Muscle layer of colon (tissue), 2 donors: ENCODE measurements at regions not wholly inside any gene's neighbourhood (a gene's known extent, or its start where the extent isn't known, plus 50 kb on each side); places are given as distances from the start of the nearest gene placed in this dataset.
"Not testable (repeated sequence)": the region's sequence is repeated elsewhere in the genome, so short reads cannot be mapped to it uniquely, and the experiment has no call there.

ENCODE experiments used
- H3K27ac ChIP-seq: one replicate; pipeline ENCODE4 v1.7.0; 2013; ENCODE audit warnings: low read depth, mild to moderate bottlenecking, low read length, moderate library complexity
- H3K27me3 ChIP-seq, 2 donors: one replicate each; pipeline ENCODE4 v1.7.0; 2013; ENCODE audit warnings: low read length in 2 of 2, mild to moderate bottlenecking in 2 of 2; ENCODE audit not compliant: insufficient read depth in 2 of 2, control insufficient read depth in 1 of 2
- H3K36me3 ChIP-seq: one replicate; pipeline ENCODE4 v1.7.0; 2013; ENCODE audit warnings: mild to moderate bottlenecking, low read length; ENCODE audit not compliant: insufficient read depth
- H3K4me1 ChIP-seq: one replicate; pipeline ENCODE4 v1.7.0; 2013; ENCODE audit warnings: mild to moderate bottlenecking, low read length; ENCODE audit not compliant: insufficient read depth
- H3K4me3 ChIP-seq, 2 donors: one replicate each; pipeline ENCODE4 v1.7.0; 2013; ENCODE audit warnings: low read length in 2 of 2, low read depth in 1 of 2, mild to moderate bottlenecking in 1 of 2, moderate library complexity in 1 of 2
- H3K9ac ChIP-seq: one replicate; pipeline ENCODE4 v1.7.0; 2013; ENCODE audit warnings: low read length
- H3K9me3 ChIP-seq: one replicate; pipeline ENCODE4 v1.7.0; 2013; ENCODE audit warnings: mild to moderate bottlenecking, low read length
- donor health status: abdominal sarcoma.
- donor health status: Adenocarcinoma of cecum.

GRCh38 chr11:109946322-109946846, 146.8 kb upstream of the ZC3H12C start:
- H3K4me1 ChIP-seq = peaks cover 10% of the 10 kb centered on the region
- H3K36me3 ChIP-seq = no peaks in the 10 kb centered on the region
- H3K4me3 ChIP-seq = peak overlapping the region in 1 of 2 donors; percentile 44
- H3K9ac ChIP-seq = peak overlapping the region; percentile 2
- no peaks in the 10 kb centered on the region for H3K27me3 ChIP-seq
- no peak overlapping the region for H3K27ac ChIP-seq
- no peaks in the 10 kb centered on the region for H3K9me3 ChIP-seq

- H3K36me3 ChIP-seq = no peaks in the 10 kb centered on the region
- no peaks in the 10 kb centered on the region for H3K4me1 ChIP-seq
- H3K4me3 ChIP-seq = no peak overlapping the region
- no peaks in the 10 kb centered on the region for H3K27me3 ChIP-seq
- no peaks in the 10 kb centered on the region for H3K9me3 ChIP-seq
- H3K27ac ChIP-seq = no peak overlapping the region
- no peak overlapping the region for H3K9ac ChIP-seq
These were observed 138.7 kb upstream of the ZC3H12C start for GRCh38 chr11:109954534-109954933.

GRCh38 chr11:109956124-109956793, 136.9 kb upstream of the ZC3H12C start:
- Histone ChIP-seq H3K27ac (no peak overlapping the region), H3K4me3 (no peak overlapping the region), H3K9ac (no peak overlapping the region), H3K36me3 (no peaks in the 10 kb centered on the region), H3K27me3 (no peaks in the 10 kb centered on the region), H3K4me1 (no peaks in the 10 kb centered on the region), H3K9me3 (no peaks in the 10 kb centered on the region)

GRCh38 chr11:109957000-109957399, 136.2 kb upstream of the ZC3H12C start:
- Histone ChIP-seq H3K9me3 (no peaks in the 10 kb centered on the region), H3K36me3 (no peaks in the 10 kb centered on the region), H3K4me3 (no peak overlapping the region), H3K27me3 (no peaks in the 10 kb centered on the region), H3K27ac (no peak overlapping the region), H3K9ac (no peak overlapping the region), H3K4me1 (no peaks in the 10 kb centered on the region)

GRCh38 chr11:109957601-109958000, 135.6 kb upstream of the ZC3H12C start:
- no peaks in the 10 kb centered on the region for H3K9me3 ChIP-seq
- H3K4me3 ChIP-seq = no peak overlapping the region
- no peaks in the 10 kb centered on the region for H3K36me3 ChIP-seq
- H3K27me3 ChIP-seq = no peaks in the 10 kb centered on the region
- no peak overlapping the region for H3K9ac ChIP-seq
- H3K27ac ChIP-seq = no peak overlapping the region
- no peaks in the 10 kb centered on the region for H3K4me1 ChIP-seq

GRCh38 chr11:109958131-109958820, 134.9 kb upstream of the ZC3H12C start:
- H3K4me3 ChIP-seq = no peak overlapping the region
- no peaks in the 10 kb centered on the region for H3K27me3 ChIP-seq
- no peak overlapping the region for H3K27ac ChIP-seq
- H3K36me3 ChIP-seq = no peaks in the 10 kb centered on the region
- H3K4me1 ChIP-seq = no peaks in the 10 kb centered on the region
- no peaks in the 10 kb centered on the region for H3K9me3 ChIP-seq
- no peak overlapping the region for H3K9ac ChIP-seq

GRCh38 chr11:109958821-109959166, 134.4 kb upstream of the ZC3H12C start:
- Histone ChIP-seq H3K9ac (no peak overlapping the region), H3K36me3 (no peaks in the 10 kb centered on the region), H3K27ac (no peak overlapping the region), H3K9me3 (no peaks in the 10 kb centered on the region), H3K4me3 (no peak overlapping the region), H3K4me1 (no peaks in the 10 kb centered on the region), H3K27me3 (no peaks in the 10 kb centered on the region)

- Histone ChIP-seq H3K9ac (no peak overlapping the region), H3K4me3 (no peak overlapping the region), H3K9me3 (no peaks in the 10 kb centered on the region), H3K27me3 (no peaks in the 10 kb centered on the region), H3K4me1 (no peaks in the 10 kb centered on the region), H3K36me3 (no peaks in the 10 kb centered on the region), H3K27ac (no peak overlapping the region)
These were observed 132.4 kb upstream of the ZC3H12C start for GRCh38 chr11:109960831-109961230.

- H3K9me3 ChIP-seq = no peaks in the 10 kb centered on the region
- no peak overlapping the region for H3K4me3 ChIP-seq
- no peaks in the 10 kb centered on the region for H3K4me1 ChIP-seq
- H3K9ac ChIP-seq = no peak overlapping the region
- no peaks in the 10 kb centered on the region for H3K27me3 ChIP-seq
- H3K27ac ChIP-seq = no peak overlapping the region
- H3K36me3 ChIP-seq = no peaks in the 10 kb centered on the region
These were observed 131.9 kb upstream of the ZC3H12C start for GRCh38 chr11:109961261-109961660.

- Histone ChIP-seq H3K4me1 (no peaks in the 10 kb centered on the region), H3K36me3 (no peaks in the 10 kb centered on the region), H3K9me3 (no peaks in the 10 kb centered on the region), H3K27ac (no peak overlapping the region), H3K27me3 (no peaks in the 10 kb centered on the region), H3K9ac (no peak overlapping the region), H3K4me3 (no peak overlapping the region)
These were observed 130.1 kb upstream of the ZC3H12C start for GRCh38 chr11:109963101-109963500.

- Histone ChIP-seq H3K27me3 (no peaks in the 10 kb centered on the region), H3K9ac (no peak overlapping the region), H3K9me3 (no peaks in the 10 kb centered on the region), H3K4me3 (no peak overlapping the region), H3K27ac (no peak overlapping the region), H3K36me3 (no peaks in the 10 kb centered on the region), H3K4me1 (no peaks in the 10 kb centered on the region)
These were observed 128.7 kb upstream of the ZC3H12C start for GRCh38 chr11:109964487-109964886.

- not testable (repeated sequence) for H3K9me3 ChIP-seq, H3K9ac ChIP-seq, H3K27me3 ChIP-seq, H3K4me1 ChIP-seq, H3K4me3 ChIP-seq, H3K27ac ChIP-seq, H3K36me3 ChIP-seq
These were observed 127.7 kb upstream of the ZC3H12C start for GRCh38 chr11:109965445-109965844.
